GM19240 (cell line): ENCODE measurements at regions not wholly inside any gene's neighbourhood (a gene's known extent, or its start where the extent isn't known, plus 50 kb on each side); places are given as distances from the start of the nearest gene placed in this dataset.

Source experiments
- DNase-seq: peaks from one replicate; pipeline ENCODE4 v3.0.0; 2011; ENCODE audit warnings: low spot score; ENCODE audit not compliant: insufficient read length

DNA sequence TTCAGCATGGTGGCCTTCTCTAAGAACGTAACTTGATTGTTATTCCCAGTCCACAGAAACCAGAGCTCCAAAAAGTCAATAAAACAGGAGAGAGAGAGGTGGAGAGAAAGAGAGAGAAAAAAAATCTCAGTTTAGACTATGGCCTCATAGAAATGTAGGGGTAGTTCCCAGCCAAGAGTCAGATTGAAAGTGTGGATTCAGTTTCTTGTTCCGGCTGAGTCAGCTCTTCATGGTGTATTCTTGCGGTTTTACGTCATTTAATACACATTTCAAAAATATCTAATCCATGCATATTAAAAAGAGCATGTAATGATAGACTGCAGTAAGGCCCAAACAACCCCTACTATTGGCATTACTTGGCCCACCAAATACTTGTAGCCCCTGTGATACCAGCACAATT is 303.9 kb downstream of the ETAA1 start:
- DNase-seq: no peak

GRCh38 chr2:67702284-67702683 is 305.2 kb downstream of the ETAA1 start:
- DNase-seq: no peak

GRCh38 chr2:67702937-67703336 is 305.8 kb downstream of the ETAA1 start:
- DNase-seq: no peak

GRCh38 chr2:67706082-67706481 is 308.9 kb downstream of the ETAA1 start:
- DNase-seq: no peak

DNA sequence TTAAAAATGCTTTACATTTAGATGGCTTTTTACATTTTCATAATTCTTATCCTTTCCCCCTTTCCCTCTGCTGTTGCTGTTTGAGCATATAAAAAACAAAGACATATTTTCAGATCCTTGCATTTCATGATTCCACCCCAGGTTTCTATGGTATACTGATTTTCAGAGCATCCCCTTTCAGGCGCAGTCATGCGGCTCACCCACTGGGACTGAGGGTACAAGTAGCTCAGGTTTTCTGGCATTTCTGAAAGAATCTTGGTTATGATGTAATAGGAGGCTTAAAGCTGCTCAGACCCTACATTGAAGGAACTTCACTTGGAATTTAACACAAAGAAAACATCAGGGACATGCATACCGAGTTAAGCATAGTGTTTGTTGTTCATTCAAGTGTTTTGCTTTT is 310.8 kb downstream of the ETAA1 start:
- DNase-seq: no peak

DNA sequence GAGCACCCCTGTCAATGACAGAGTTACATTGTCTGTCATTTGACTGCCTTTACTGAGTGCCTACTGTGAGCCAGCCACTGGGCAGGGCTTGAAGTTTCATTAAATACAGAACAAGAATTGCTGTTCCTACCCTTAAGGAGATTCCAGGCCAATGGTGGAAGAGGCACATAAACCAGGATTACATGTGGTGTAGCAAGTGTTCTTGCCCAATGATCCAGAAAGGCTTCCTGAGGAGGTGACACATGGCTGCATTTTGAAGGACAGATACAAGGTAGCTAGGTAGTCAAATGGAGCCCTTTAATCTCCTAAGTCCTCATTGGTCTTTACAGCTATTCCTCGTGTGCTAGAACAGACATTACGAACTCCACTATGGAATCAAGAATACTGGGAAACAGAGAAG is 312.7 kb downstream of the ETAA1 start:
- DNase-seq: no peak

DNA sequence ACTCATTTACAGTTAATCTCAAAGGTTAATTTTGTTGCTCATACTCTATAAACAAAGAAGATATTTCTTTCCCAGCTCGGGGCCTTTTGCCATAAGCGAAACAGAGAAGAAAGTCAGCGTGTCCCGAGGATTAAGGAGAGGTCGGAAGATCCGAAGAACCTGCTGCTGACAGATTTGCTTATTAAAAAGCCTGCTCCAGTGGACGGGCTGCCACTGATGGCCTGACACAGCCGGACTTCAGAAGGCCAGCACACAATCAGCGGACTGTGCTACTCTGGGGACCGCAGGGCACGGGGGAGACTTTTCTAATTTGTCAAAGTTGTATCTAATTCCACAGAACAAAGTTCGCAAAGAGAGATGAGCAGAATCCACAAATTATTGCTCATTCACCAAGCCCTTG is 315.4 kb downstream of the ETAA1 start:
- DNase-seq: no peak

DNA sequence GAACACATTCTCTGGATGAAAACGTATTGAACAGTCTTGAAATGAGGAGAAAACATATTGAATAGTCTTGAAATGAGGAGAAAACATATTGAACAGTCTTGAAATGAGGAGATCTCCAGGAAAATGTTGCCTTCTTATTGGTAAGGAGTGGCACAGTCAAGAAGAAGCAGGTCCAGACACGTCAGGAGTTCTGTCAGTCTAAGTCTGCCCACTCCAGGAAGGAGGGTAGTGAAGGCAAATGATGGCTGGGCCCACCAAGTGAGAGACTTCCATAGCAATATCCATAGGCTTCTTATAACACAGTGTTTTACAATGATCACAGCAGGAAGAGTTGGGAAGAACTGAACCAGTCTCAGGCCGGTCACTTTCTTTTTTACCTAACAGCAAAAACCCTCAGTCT is 316.2 kb downstream of the ETAA1 start:
- DNase-seq: no peak

- DNase-seq: no peak
These were observed 319.8 kb downstream of the ETAA1 start for GRCh38 chr2:67716895-67717396.

DNA sequence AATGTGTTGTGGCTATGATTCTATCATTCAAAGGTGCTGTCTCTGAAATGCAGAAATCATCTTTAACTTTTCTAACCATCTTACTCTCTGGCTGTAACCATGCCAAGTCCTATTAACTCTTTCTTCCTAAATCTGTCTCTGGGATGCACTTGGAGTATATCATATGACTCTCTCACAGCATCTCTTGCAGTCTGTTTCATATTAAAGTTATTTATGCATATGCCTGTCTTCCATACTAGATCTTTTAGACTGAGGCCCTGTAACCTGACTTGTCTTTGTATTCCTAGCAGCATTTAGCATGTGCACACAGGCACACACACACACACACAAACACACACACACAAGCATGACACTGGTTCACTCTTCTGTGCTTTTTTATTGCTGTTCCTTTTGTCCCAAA is 320.6 kb downstream of the ETAA1 start:
- no peak for DNase-seq

DNA sequence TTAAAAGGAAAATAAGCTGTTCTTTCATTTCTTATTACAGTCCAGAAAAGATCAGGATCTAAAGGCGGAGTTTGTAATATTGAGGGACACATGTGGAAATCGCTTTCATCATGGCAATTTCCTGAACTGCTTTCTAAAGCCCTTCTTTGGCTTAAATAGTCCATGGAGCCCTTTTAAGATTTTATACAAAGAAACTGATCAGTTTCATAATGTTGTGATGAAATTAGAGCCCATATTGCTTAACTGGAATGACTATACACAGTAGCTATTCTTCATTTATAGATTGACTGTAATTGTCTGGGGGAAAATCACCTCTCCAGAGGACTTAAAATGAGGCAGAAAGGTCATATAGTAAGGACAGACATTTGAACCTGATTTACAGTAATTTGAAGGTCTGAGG is 322.2 kb downstream of the ETAA1 start:
- DNase-seq: no peak

- no peak for DNase-seq
These were observed 324.4 kb downstream of the ETAA1 start for GRCh38 chr2:67721516-67721915.

GRCh38 chr2:67724261-67724660 is 327.1 kb downstream of the ETAA1 start:
- DNase-seq: no peak

DNA sequence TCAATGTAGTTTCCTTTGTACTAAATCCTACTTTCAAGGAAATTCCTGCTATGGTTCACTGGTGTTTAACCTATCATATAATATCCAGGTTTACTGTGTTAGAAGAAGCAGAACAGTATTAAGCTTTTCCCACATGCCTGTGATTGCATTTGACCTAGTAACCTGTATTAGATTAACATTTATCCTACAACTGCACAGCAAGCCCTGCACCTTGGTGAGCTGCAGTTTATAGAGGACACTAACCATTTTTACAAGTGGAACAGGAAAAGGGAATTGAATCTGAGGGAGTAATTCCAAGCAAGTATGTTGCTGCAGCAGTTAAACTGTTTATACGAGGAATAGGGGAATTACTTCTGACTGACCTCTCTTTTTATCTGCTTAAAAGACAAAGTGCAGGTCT is 328.6 kb downstream of the ETAA1 start:
- no peak for DNase-seq

DNA sequence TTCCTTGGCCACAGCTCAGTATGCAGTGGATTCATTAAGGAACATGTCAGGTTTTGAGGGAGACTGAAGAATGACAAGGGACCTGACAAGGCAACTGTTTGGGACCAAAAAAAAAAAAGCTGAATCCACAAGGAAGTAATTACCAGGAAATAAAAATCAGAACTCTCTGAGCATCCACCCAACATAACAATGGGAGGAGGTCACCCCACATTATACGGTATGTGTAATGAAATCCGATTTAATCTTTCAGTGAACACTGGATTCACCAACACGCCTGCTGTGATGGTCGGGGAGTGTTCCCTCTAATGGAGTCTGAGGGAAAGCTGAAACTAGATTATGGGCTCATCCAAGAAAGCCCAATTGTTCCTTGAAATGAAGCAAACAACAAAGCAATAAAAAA is 329.3 kb downstream of the ETAA1 start:
- DNase-seq: no peak

GRCh38 chr2:67727131-67727530 is 330.0 kb downstream of the ETAA1 start:
- DNase-seq: no peak

DNA sequence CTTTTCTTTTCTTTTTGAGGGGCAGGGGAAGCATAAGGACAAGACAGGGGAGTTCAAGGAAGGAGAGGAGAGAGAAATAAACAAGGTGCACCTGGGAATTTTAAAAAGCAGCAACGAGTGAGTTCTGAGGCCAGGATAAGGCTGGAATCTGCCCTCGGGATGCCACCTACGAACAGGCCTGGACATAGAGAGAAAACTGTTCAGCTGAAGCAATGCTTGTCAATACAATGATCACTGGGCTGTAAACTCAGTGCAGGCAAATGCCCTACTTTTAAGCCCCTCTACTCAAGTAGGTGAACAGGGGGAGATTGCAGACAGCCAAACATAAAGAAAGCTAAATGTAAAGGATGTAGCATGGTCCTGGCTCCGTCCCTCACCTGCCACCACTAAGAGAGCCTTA is 330.5 kb downstream of the ETAA1 start:
- no peak for DNase-seq

GRCh38 chr2:67729474-67729873 is 332.3 kb downstream of the ETAA1 start:
- no peak for DNase-seq

GRCh38 chr2:67733517-67733916 is 329.3 kb downstream of the C1D start:
- no peak for DNase-seq

- no peak for DNase-seq
These were observed 310.6 kb downstream of the C1D start for GRCh38 chr2:67752199-67752598.

DNA sequence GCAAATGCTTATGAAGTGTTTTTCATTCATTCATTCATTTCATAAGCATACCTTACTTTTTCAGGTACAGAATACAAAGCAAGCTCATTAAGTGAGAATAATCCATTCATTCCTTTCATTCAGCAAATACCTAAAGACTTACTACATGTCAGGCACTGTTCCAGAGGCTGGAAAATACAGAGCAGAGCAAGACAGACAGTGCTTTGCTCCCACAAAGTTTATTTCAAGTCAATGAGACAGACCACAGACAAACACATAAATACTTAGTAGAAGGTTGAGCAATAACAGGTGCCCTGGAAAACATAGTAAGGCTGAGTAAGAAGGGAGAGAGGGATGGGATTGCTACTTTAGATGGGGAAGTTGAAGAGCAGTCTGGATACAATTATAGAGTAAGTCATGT is 309.8 kb downstream of the C1D start:
- no peak for DNase-seq

DNA sequence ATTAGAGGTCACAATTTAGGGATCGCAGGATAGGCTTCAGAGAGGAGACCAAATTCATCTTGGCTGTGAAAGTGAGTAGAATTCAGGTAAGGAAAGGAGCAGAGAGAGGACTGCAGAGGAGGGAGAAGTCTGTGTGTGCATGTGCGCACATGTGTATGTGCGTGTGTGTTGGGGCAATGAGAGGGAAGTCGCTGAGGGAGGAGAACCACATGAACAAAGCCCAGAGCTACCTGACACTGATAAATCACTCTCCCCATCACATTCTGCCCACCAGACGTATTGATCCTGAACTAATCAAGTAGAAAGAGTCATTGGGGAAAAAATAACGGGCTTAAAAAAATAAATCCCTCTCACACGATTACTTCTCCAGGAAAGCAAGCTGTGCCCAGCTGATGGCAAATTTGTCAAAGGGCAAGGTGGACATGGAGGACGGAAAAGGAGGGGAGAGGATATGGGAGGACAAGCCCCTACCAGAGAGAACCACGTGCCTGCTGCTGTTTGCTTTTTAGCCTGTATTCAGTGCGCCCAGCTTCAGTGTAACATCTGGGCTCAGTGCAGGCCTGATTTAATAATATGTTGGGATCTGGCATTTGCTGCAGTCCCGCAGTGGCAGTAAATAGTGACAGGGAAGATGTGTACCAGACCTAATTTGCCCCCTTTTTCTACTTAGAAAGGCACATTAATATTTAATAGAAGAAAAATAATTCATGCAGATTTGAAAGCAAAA is 307.5 kb downstream of the C1D start:
- no peak for DNase-seq

GRCh38 chr2:67760995-67761394 is 301.8 kb downstream of the C1D start:
- no peak for DNase-seq

DNA sequence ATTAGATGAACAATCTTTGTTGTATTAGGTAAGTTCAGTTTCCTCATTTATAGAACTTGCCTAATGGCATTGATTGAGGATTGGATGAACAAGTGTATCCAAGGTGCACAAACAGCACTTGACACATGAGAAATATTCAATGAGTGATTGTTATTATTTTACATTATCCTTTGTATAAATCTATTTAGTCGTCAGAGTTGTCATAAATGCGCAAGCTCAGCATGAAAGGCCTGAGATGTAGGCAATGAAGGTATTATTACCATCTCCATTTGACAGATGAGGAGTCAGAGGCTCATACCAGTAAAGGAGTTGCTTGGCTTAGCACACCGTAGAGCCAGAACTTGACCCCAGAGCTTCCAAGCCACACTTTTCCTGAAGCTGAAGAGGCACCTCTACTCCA is 291.4 kb downstream of the C1D start:
- no peak for DNase-seq
